GM03348 (cell line): ENCODE measurements at regions not wholly inside any gene's neighbourhood (a gene's known extent, or its start where the extent isn't known, plus 50 kb on each side); places are given as distances from the start of the nearest gene placed in this dataset.
"Not testable (repeated sequence)": the region's sequence is repeated elsewhere in the genome, so short reads cannot be mapped to it uniquely, and the experiment has no call there.

ENCODE experiments used
- DNase-seq: peaks from one replicate; pipeline ENCODE4 v3.0.0; 2012; ENCODE audit warnings: low spot score

GRCh38 chr2:193153576-193153975 is 958.8 kb upstream of the TMEFF2 start:
- DNase-seq: no peak

GRCh38 chr2:193142467-193142866 is 947.7 kb upstream of the TMEFF2 start:
- DNase-seq: not testable (repeated sequence)

- no peak for DNase-seq
Measured at GRCh38 chr2:193141998-193142397, 947.3 kb upstream of the TMEFF2 start.

- DNase-seq: not testable (repeated sequence)
Measured at GRCh38 chr2:193140895-193141294, 946.2 kb upstream of the TMEFF2 start.

- no peak for DNase-seq
Measured at GRCh38 chr2:193124815-193125214, 930.1 kb upstream of the TMEFF2 start.

GRCh38 chr2:193114827-193115226 is 920.1 kb upstream of the TMEFF2 start:
- DNase-seq: no peak

- DNase-seq: no peak
Measured at GRCh38 chr2:193112986-193113385, 918.3 kb upstream of the TMEFF2 start.

GRCh38 chr2:193103064-193103463 is 908.3 kb upstream of the TMEFF2 start:
- no peak for DNase-seq

- DNase-seq: no peak
Measured at GRCh38 chr2:193101591-193101990, 906.9 kb upstream of the TMEFF2 start.

GRCh38 chr2:193088026-193088425 is 893.3 kb upstream of the TMEFF2 start:
- no peak for DNase-seq

- no peak for DNase-seq
Measured at GRCh38 chr2:193076995-193077394, 882.3 kb upstream of the TMEFF2 start.

- DNase-seq: no peak
Measured at GRCh38 chr2:193074933-193075332, 880.2 kb upstream of the TMEFF2 start.

GRCh38 chr2:193072647-193073046 is 877.9 kb upstream of the TMEFF2 start:
- DNase-seq: no peak

- not testable (repeated sequence) for DNase-seq
Measured at GRCh38 chr2:193025556-193025955, 830.8 kb upstream of the TMEFF2 start.

- DNase-seq: no peak
Measured at GRCh38 chr2:193024791-193025190, 830.1 kb upstream of the TMEFF2 start.

GRCh38 chr2:193011870-193012269 is 817.1 kb upstream of the TMEFF2 start:
- no peak for DNase-seq

- no peak for DNase-seq
Measured at GRCh38 chr2:192993059-192993458, 798.3 kb upstream of the TMEFF2 start.

GRCh38 chr2:192983173-192983572 is 788.4 kb upstream of the TMEFF2 start:
- no peak for DNase-seq

GRCh38 chr2:192978395-192978794 is 783.7 kb upstream of the TMEFF2 start:
- DNase-seq: no peak

- no peak for DNase-seq
Measured at GRCh38 chr2:192971981-192972380, 777.2 kb upstream of the TMEFF2 start.

- no peak for DNase-seq
Measured at GRCh38 chr2:192969055-192969454, 774.3 kb upstream of the TMEFF2 start.

- no peak for DNase-seq
Measured at GRCh38 chr2:192960945-192961344, 766.2 kb upstream of the TMEFF2 start.

- not testable (repeated sequence) for DNase-seq
Measured at GRCh38 chr2:192958615-192959014, 763.9 kb upstream of the TMEFF2 start.

- DNase-seq: no peak
Measured at GRCh38 chr2:192957425-192957824, 762.7 kb upstream of the TMEFF2 start.

GRCh38 chr2:192953116-192953515 is 758.4 kb upstream of the TMEFF2 start:
- DNase-seq: no peak
